Inferior parietal cortex (tissue), 1 donor: ENCODE measurements at regions not wholly inside any gene's neighbourhood (a gene's known extent, or its start where the extent isn't known, plus 50 kb on each side); places are given as distances from the start of the nearest gene placed in this dataset.

ENCODE experiments used
- DNase-seq: peaks from one replicate; pipeline ENCODE4 v3.0.0-alpha.2; 2016; ENCODE audit errors: extremely low spot score

DNA sequence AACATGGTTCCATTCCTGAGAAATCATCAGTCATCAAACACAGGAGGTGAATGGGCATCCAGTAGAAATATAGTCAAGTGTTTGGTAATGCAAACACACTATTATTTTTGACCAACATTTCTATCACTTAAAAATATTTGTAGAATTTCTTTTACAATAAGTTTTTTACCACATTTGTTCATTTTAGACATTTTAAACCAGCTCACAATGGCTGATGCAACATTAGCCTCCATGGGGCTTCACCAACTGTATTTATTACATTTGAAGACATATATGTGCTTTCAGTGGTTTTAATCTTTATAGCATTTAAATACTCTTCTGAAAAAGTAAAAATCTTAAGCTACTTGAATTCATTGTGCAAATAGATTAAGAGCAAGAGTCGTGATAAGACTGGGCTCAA lies 1201.4 kb upstream of the TMEM132C start:
- no peak for DNase-seq

DNA sequence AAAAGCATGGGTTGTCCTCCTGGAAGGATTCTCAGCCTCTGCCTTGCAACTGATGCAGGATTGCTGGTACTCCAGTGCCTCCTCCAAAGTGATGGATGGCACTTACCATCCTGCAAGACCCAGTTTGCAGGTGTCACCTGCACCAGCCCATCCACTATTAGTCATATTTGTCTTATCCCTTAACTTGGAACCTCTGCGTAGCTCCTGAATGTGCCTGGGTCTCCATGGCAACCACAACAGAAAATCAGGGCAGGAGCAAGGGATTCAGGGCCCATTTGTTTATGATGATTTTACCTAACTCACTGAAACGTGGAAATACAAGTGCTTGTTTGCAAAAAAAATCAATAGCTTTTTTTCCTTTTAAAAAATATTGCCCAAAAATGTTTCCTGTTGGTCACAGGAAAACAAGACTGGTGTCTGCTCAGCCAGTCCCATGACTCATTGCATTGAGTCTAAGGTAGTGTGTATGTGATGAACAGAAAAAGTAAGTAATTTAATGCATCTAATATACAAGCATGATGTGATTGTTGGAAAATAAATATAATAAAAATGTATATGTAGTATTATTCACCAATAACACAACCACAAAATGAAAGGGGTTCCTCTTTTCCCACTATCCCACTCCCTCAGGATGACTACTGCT lies 1196.3 kb upstream of the TMEM132C start:
- DNase-seq, result no peak

- no peak for DNase-seq
These were observed 1192.8 kb upstream of the TMEM132C start for GRCh38 chr12:127074161-127074560.

DNA sequence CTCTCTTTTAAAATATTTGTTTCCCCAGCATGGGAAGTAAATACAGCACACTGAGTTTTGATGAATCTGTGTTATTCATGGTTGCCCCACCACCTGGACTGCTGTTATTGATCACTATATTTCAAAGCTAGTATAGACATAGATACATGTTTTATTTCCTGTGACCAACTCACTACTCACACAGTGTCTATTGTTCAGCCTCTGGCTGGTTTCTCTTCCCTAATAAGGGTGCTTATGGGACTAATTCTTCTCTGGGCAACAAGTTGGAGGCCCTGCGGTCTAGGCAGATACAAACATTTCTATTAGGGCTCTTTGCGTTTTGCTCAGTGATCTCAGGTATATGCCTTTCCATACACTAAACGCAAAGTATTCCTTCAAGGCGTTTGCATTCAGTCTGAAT lies 1191.0 kb upstream of the TMEM132C start:
- DNase-seq, result no peak

DNA sequence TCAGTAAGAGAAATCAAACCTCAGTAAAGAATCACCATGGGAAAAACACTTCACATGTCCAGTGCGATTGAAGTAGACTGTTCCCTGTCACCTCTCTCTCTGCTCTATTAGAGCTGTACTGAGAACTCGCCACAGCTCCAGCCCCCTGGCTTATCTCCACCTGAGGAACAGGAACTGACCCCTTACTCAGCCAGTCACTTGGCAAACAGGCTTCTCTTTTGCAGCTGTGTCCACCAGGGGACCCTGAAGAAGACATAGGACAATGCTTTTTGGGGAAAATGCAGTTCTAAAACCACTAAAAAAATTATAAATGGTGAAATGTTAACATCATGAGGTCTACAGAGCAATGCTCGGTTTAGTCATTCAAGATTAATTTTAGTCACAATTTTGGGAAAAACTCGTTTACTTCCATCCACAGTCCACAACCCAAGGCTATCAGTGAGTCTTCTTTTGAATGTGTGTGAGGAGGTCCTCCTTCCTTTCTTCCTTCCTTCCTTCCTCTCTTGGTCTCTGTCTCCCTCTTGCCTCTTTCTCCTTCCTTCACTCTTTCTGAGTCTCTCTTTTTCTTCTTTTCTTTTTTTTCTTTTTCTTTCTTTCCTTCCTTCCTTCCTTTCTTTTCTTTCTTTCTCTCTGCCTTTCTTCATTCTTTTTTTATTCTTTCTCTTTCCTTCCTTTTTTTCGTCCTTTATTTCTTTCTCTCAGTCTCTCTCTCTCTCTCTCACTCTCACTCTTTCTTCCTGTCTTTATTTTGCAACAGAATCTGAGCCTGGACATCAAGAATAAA lies 1189.5 kb upstream of the TMEM132C start:
- no peak for DNase-seq

DNA sequence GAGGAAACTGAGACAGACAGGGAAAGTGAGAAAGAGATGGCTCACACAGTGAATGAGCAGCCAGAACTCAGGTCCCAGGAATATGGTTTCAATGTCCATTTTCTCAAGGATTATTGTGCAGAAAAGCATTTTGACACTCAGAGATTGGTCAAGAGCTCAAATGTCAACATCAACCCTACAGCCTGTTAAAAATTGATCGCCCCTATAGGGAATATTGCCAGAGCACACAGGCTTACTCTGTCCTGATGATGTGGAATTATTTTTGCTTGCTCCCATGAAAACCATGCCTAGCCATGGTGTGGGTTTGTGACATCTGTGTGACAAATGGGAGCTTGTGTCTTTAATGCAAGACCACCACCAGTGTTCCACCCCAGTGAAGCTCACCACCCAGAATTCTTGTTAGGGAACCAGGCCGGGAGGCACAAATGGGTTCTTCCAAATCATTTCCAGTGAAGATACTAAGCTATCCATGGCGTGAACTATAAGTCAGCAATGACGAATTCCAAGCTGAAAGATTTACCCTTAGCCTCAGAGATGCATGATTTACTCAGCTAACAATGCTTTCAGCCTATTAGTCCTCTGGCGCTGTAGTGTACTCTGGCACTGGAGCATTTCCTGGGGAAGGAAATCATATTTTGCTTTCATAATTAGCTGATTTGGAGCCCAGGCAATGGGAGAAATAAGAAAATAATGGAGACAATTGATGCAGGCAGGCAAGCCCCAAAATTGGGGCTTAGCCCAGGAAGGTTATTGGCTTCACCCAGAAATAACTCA lies 1188.2 kb upstream of the TMEM132C start:
- DNase-seq, result no peak

- DNase-seq, result no peak
These were observed 1187.3 kb upstream of the TMEM132C start for GRCh38 chr12:127079636-127080035.

DNA sequence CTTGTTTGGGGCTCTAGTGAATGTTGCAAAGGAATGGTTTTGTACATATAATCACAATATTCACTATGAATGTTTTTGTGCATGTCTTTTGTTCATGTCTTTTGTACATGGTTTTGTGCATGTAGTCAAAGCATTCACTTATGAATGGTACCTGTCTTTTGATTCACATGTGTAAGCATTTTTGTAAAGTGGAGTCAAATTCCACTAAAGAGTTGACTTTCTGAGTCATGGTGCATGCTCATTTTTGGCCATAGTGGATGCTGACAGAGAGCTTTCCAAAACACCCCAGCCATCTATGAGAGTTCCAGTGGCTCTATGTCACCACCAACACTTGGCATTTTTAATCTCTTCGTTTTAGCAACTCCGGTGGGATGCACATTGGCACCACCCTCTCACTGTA lies 1185.9 kb upstream of the TMEM132C start:
- no peak for DNase-seq

GRCh38 chr12:127083008-127083949 lies 1183.7 kb upstream of the TMEM132C start:
- DNase-seq, result peak; percentile 70

GRCh38 chr12:127101076-127101475 lies 1165.9 kb upstream of the TMEM132C start:
- DNase-seq, result no peak

DNA sequence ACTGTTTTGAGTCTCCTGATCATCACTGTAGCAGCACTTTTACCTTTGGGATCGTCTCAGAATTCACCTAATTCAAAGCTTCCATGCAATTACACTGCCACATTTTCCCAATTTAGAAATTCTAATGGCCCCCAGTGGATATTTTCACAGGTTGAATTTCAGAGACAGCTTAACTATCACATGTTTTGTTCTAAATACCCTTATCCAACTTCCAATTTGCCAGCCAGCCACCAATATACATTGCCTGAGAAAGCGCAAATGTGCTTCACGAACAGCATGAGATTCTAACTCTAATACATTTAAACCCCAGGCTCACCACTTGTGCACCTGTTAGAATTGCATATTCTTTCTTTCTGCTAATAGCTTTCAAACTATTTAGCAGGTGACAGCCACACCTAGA lies 1160.9 kb upstream of the TMEM132C start:
- no peak for DNase-seq

DNA sequence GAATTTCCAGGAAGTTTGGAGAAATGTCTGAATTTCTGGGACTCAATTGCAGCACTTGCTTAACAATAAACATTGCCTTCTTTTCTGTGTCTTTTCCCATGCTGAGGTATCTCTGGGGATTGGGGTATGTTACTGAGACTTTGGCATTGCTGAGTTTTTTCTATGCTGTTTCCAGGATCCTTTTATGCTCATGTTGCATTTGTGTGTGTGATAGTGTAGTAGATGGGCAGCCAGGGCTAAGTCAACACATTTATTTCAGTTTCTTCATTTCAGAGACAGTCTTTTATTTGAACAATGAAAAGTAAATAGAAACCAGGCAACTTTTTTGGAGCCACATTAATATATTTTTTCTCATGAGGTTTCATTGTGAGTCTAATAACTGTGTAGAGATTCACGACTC lies 1160.3 kb upstream of the TMEM132C start:
- no peak for DNase-seq

DNA sequence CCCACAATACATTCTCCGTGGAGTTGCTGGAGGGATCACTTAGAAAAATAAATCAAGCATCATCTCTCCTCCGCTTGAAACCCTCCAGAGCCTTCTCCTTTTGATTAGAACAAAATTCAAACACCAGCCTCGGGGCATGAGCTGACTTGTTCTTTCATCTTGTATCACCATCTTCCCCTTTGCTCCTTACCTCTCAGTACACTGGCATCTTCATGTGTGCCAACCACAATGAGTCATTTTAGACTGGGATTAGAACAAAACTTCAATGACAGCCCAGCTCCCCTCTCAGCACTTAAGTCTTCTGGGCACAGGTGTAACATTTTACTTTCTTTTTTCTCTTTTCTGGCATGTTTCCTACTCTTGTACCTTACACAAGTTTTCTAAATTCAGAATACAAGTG lies 1159.2 kb upstream of the TMEM132C start:
- DNase-seq, result no peak

DNA sequence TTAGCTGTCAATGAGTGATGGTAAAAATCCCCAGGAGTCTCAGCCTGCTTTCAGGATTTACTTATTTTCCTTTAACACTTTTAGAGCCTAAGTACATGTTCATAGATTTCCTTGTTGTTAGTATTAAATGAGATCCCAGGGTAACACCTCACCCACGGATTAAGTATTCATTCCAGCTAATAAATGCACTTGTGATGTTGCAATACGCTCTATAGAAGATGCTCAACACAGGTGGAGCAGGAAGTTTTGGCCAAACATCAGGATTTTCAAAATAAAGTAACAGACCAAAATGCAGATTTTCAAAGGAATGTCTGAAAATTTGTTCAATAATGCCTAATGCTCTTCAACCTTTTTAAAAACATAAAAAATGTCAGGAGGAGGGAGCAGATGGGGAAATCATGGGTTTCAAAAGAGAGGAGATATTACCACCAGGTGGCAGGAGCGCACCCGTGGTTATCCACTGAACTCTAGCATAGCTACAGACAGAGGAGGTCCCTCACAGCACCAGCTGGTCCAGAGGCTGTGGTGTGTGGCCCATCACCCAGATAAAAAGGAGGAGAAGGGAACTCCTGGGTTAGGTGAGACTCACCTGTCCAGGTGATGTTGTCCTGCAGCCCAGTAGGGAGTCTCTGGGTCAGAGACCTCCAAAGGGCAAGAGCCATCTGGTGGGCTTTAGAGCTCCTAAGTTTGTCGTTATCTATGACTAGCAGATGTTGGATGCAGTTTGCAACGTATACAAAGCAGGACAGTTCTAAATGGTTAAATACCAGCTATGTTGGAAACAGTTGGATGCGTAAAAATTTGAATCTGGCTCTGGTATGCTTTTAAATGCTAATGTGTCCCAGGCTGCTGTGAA lies 1158.4 kb upstream of the TMEM132C start:
- DNase-seq, result peak; percentile 78

- DNase-seq, result no peak
These were observed 1153.0 kb upstream of the TMEM132C start for GRCh38 chr12:127113945-127114344.

DNA sequence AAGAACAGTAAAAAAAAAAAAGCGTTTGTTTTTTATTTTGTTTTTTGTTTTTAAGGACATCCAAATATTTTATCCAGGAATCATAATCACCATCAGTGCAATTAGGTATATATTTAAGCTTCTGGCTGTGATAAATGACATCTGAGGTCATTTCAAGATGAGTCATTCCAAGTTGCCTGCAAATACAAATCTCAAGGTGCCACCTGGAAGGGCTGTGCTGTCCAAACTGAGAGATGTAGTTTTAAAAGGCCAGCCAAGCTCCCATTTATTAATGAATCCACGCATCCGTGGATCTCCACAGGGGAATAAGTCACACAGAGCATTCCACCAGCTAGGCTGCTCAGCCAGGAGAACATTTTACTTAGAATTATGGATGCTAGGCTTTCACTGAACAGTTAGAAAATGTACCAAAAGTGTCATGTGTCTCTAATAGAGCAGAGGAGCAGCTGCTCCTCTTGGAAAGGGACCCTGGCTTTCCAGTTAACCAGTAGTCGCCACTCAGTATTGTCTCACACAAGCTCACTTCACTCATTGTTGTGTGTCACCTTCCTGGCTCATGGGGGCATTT lies 1151.4 kb upstream of the TMEM132C start:
- no peak for DNase-seq

DNA sequence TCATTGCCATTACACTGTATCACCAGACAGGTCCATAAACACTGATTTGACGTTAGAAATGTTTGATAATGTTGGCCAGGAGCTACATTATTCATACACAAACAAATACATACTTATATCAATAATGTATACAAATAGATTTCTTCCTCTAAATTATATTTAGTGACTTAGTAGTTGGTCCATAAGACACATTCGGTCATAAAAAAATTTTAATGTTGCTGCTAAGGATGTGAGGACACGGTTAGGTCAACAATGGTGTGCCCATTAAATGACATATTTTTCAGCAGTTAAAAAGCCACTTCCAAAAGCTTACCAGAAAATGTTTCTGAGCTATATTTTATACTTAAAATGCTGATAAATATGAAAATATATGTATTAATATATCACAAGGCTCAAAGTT lies 1148.7 kb upstream of the TMEM132C start:
- DNase-seq, result no peak

DNA sequence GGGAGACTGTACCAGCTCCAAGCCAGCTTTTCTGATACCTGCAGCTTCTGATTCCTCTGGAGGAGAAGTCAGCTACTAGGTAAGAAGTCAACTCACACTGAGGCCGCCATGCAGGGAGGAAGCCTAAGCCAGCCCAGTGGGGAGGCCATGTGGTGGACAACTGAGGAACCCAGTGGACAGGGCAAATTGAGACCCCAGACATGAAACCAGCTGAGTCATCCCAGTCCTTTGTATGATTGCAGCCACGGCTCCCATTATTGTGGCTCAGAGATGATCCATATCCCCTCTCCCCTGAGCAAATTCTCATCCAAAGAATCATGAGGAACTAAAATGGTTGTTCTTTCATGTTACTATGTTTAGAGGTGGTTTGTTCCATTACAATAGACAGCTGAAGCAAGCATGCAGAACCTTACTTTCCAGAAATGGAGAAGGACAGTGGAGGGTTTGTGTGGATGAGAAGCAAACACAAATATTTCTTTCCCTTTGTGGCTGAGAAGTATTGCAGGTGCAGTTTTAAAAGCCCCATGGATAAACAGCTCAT lies 1147.3 kb upstream of the TMEM132C start:
- no peak for DNase-seq

DNA sequence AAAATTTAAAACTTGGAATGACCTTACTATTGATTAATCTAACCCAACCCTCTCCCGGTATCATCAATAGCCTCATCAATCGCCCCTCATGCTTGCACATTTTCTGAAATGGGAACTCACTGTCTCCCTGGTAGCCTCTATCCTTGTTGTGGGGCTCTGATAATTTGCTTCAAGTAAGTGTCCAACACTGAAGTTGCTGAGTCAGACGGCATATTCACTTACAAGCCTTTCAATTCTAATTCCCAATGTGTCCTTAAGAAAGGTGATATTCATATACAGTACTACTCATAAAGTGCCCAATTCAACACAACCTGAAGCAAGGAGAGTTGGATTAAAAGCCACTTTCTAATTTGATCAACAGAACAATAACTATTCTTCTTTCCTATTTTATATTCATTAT lies 1146.1 kb upstream of the TMEM132C start:
- no peak for DNase-seq

DNA sequence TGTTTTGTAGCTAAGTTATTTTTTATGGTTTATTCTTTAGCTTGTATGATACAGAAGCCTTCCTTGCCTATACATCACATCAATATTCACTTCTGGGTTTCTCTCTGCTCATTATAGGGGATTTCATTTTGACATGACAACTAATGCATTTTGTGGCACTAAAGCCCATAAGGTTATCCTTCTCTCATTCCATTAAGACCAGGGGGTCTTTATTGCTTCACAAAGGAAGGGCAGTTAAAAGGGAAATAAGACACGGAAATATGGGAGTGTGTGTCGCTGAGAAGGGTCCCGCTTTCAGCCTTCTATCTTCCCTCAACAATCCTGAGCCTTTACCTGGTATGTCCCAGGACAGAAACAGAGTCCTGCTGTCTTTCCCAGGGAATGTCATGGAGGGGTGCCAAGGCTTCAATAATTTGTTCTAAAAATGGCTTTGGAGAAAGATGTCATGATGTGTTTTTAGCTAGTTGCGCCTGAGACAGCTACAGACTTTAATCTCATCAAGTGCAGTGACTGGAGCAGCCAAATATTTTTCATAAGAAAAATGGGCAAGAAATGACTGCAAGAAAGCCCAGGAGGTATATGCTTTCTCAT lies 1145.4 kb upstream of the TMEM132C start:
- DNase-seq, result no peak
